NCI-H1436 (cell line): ENCODE measurements at regions not wholly inside any gene's neighbourhood (a gene's known extent, or its start where the extent isn't known, plus 50 kb on each side); places are given as distances from the start of the nearest gene placed in this dataset.

ENCODE experiments used
- DNase-seq: peaks from one replicate; lab custom pipeline; 2025; lab: John Stamatoyannopoulos, UW

- DNase-seq, result no peak
Observed at GRCh38 chr17:77474292-77474988, 333.7 kb downstream of the SEC14L1 start.

- DNase-seq, result no peak
Observed at GRCh38 chr17:77475016-77475976, 334.5 kb downstream of the SEC14L1 start.

DNA sequence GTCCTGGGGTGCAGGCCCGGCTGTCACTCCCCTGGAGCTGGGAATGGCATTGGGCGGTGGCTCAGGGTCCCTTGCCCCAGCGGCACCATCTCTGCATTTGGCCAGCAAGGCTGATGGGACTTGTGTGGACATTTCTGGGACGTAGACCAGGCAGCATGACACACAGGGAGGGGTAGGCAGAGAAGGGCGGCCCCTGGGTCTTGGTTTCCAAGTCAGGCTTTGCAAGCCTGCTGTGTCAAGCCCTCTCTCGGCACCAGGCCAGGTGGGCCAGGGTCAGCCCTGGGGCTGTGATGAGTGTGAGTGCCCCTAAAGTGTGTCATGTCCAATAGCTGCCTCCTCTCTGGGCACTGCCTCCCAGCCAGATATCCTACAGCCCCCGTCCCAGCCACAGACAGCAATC is 335.2 kb downstream of the SEC14L1 start:
- no peak for DNase-seq

GRCh38 chr17:77476498-77476897 is 335.7 kb downstream of the SEC14L1 start:
- DNase-seq, result no peak

GRCh38 chr17:77476931-77477805 is 336.4 kb downstream of the SEC14L1 start:
- DNase-seq, result no peak

GRCh38 chr17:77478281-77478680 is 337.5 kb downstream of the SEC14L1 start:
- DNase-seq, result no peak

DNA sequence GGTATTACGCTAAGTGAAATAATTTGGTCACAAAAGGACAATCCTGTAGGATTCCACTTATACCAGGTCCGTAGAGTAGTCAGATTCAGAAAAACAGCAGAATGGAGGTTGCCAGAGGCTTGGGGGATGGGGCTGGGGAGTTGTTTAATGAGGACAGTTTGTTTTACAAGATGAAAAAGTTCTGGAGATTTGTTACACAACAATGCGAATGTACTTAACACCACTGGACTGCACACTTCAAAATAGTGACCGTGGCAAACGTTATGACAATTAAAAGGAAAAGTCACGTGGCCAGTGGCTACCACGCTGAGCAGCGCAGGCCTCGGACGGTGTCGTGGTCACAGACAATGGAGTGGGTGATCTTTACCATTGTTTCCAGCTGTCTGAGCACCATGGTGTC is 338.1 kb downstream of the SEC14L1 start:
- no peak for DNase-seq

DNA sequence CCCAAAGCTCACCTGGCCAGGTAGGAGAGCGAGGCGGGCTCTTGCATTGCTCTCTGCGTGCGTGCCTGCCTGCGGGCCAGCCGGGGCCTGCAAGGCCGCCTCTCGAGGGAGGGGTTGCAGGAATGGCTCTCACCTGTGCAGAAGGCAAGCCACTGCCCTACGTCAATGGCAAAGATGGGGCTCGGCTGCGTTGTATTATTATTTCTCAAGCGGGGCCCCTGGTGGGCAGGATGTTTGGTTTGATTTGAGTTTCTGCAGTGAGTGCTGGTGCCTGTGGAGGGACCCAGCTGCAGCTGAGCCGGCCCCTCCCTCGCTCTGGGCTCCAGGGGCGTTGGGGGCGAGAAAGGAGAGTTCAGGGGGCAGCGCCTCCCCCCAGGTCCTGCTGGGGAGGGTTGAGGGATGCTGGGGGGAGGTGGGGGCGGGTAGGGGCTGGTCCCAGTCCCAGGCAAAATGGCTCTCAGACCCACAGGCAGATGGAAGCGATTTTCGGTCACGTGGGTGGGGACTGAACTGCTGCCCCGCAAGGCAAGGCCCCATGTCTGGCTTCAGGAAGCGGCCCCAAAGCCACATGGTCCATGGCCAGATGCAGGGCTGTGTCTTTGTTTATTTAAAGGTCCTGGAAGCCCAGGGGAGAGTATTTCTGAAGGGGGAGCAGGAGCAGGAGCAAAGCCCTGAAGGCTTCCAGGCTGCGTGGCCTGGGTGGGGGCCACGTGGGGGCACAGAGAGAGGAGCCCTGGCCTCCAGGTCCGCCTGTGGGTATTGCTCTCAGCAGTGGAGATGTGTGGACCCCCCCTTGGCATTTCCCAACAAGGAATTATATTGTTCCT is 338.8 kb downstream of the SEC14L1 start:
- no peak for DNase-seq

DNA sequence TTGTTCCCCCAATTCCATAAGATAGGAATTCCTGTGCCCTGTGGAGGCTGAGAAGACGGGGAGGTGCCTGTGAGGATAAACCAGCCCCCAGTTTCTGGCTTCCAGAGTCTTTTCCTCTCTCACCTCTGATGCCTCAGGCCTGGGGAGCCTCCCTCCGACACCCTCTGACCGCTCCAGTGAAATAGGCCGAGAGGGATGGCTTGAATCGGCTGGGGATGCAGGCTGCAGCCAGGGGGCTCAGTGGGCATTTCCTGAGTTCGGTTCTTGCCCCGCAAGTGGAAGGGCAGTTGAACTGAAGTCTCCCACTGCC is 339.4 kb downstream of the SEC14L1 start:
- DNase-seq, result no peak

- no peak for DNase-seq
Observed at GRCh38 chr17:77480509-77481215, 339.9 kb downstream of the SEC14L1 start.

- DNase-seq, result no peak
Observed at GRCh38 chr17:77481476-77482374, 341.0 kb downstream of the SEC14L1 start.

- no peak for DNase-seq
Observed at GRCh38 chr17:77482375-77483127, 341.8 kb downstream of the SEC14L1 start.

GRCh38 chr17:77483128-77483598 is 342.4 kb downstream of the SEC14L1 start:
- DNase-seq, result no peak

GRCh38 chr17:77484111-77484510 is 343.3 kb downstream of the SEC14L1 start:
- no peak for DNase-seq

DNA sequence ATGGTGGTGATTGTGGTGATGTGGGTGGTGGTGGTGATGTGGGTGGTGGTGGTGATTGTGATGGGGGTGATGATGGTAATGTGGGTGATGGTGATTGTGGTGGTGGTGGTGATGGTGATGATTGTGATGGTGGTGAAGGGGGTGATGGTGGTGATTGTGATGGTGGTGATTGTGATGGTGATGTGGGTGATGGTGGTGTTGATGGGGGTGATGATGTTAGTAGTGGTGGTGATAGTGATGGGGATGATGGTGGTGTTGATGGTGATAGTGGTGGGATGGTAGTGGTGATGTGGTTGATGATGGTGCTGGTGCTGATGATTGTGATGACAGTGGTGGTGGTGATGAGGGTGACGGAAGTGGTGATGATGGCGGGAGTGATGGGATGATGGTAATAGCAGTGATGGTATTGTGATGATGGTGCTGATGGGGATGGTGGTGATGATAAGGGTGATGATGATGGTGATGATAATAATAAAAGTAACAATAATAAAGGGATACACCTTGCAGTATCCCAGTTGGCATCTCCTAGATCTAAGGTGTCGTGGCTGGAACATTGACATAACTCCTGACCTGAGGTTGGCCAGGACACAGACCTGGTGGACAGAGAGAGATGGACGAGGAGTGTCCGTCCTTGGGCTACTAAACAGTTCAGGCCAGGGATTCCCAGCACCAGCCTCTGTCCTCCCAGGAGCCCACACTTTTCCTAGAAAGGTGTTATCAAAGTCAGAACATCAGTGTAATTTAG is 344.5 kb downstream of the SEC14L1 start:
- DNase-seq, result no peak

- DNase-seq, result no peak
Observed at GRCh38 chr17:77487211-77487629, 346.5 kb downstream of the SEC14L1 start.

DNA sequence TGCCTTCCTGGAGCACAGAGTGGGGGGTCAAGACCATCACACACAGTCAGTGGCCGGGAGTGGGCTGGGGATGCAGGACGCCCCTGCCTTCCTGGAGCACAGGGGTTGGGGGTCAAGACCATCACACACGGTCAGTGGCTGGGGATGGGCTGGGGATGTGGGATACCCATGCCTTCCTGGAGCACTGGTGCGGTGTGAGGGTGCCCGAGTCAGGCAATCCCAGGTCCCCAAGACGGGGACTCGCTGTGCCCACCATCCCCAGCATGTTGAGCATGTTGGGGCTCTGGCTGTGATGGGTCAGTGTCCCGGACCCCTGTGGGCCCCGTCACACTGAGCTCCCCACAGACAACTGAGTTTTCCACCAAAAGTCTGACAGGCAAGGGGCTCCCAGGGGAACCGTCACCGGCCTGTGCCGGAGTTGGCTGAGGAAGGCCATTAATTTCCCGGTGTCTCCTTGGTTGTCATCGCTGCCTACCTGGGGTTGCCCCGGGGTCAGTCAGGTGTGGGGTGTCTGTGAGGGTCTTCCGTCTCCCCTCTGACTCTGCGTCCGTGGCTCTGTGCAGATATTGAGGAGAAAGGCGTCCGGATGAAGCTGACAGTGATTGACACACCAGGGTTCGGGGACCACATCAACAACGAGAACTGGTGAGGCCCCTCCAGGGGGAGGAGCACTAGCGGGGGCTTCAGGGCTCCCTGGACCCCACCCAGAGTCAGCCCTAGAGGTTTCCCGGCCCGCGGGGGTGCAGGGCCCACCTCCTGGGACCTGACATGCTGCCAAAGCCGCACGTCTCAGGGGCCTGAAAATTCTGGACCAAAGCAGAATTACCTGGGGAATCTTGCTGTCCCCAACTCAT is 347.1 kb downstream of the SEC14L1 start:
- DNase-seq, result no peak
